HG03103 (cell line): ENCODE measurements at regions not wholly inside any gene's neighbourhood (a gene's known extent, or its start where the extent isn't known, plus 50 kb on each side); places are given as distances from the start of the nearest gene placed in this dataset.

ENCODE experiments used
- ATAC-seq: cut with Tn5 transposase; IDR thresholded peaks from one replicate; pipeline ENCODE4 v1.9.1; 2021; ENCODE audit warnings: low read depth; ENCODE audit not compliant: unreplicated experiment

GRCh38 chr5:133831491-133832224, 136.8 kb downstream of the C5orf15 start:
- no peak for ATAC-seq

GRCh38 chr5:133830911-133831310, 137.5 kb downstream of the C5orf15 start:
- ATAC-seq = no peak

- no peak for ATAC-seq
Measured at GRCh38 chr5:133830281-133830680, 138.1 kb downstream of the C5orf15 start.

- no peak for ATAC-seq
Measured at GRCh38 chr5:133829786-133830185, 138.6 kb downstream of the C5orf15 start.

GRCh38 chr5:133828722-133829121, 139.7 kb downstream of the C5orf15 start:
- no peak for ATAC-seq

GRCh38 chr5:133827830-133828229, 140.6 kb downstream of the C5orf15 start:
- ATAC-seq = no peak

- no peak for ATAC-seq
Measured at GRCh38 chr5:133827011-133827410, 141.4 kb downstream of the C5orf15 start.

GRCh38 chr5:133825631-133826289, 142.7 kb downstream of the C5orf15 start:
- ATAC-seq = no peak

- peak; percentile 63 for ATAC-seq
Measured at GRCh38 chr5:133824661-133825254, 143.7 kb downstream of the C5orf15 start.

GRCh38 chr5:133821889-133822288, 146.5 kb downstream of the C5orf15 start:
- ATAC-seq = no peak

GRCh38 chr5:133821311-133821741, 147.1 kb downstream of the C5orf15 start:
- no peak for ATAC-seq

GRCh38 chr5:133820507-133820906, 147.9 kb downstream of the C5orf15 start:
- no peak for ATAC-seq

GRCh38 chr5:133819977-133820471, 148.4 kb downstream of the C5orf15 start:
- ATAC-seq = no peak

- ATAC-seq = no peak
Measured at GRCh38 chr5:133818869-133819600, 149.4 kb downstream of the C5orf15 start.

- ATAC-seq = no peak
Measured at GRCh38 chr5:133818031-133818431, 150.4 kb downstream of the C5orf15 start.

GRCh38 chr5:133817456-133817855, 151.0 kb downstream of the C5orf15 start:
- ATAC-seq = no peak

GRCh38 chr5:133816791-133817190, 151.6 kb downstream of the C5orf15 start:
- no peak for ATAC-seq

- no peak for ATAC-seq
Measured at GRCh38 chr5:133814152-133814551, 154.3 kb downstream of the C5orf15 start.

- no peak for ATAC-seq
Measured at GRCh38 chr5:133811168-133811567, 157.3 kb downstream of the C5orf15 start.

GRCh38 chr5:133809801-133810200, 158.6 kb downstream of the C5orf15 start:
- ATAC-seq = no peak

- ATAC-seq = no peak
Measured at GRCh38 chr5:133807348-133807747, 161.1 kb downstream of the C5orf15 start.
